A673 (cell line): ENCODE measurements at regions not wholly inside any gene's neighbourhood (a gene's known extent, or its start where the extent isn't known, plus 50 kb on each side); places are given as distances from the start of the nearest gene placed in this dataset.

ENCODE experiments used
- BruUV-seq: library from RNA; stranded (reverse); fragments of 400-500 nt; replicated peaks from 2 replicates; lab custom pipeline; 2021; lab: Mats Ljungman, UMichigan
- CTCF ChIA-PET: fragments of 300-600 bp; sonication (Branson Sonifier 250); formaldehyde crosslinking; loops from one replicate; lab custom pipeline; 2022; ENCODE audit warnings: antibody characterized with exemption; lab: Charles Lee
- POLR2A ChIA-PET: fragments of 300-600 bp; sonication (Branson Sonifier 250); formaldehyde crosslinking; loops from one replicate; lab custom pipeline; 2022; ENCODE audit warnings: antibody characterized with exemption; ENCODE audit not compliant: low non-redundant PET; lab: Charles Lee
- DNase-seq: peaks from one replicate; pipeline ENCODE4 v3.0.0-alpha.2; 2015; ENCODE audit warnings: low spot score
- H3K27ac ChIP-seq: fragments of 200-600 bp; sonication (generic); 2 replicates; pipeline ENCODE4 v1.5.1; 2016; ENCODE audit warnings: mixed run types, low read depth, mild to moderate bottlenecking, mixed read lengths, antibody characterized with exemption, low read length; ENCODE audit not compliant: poor library complexity, severe bottlenecking
- H3K27me3 ChIP-seq: fragments of 200-600 bp; sonication (generic); replicated peaks from 2 replicates; pipeline ENCODE4 v1.6.1; 2017; ENCODE audit warnings: mixed run types, low read depth, mild to moderate bottlenecking, mixed read lengths, antibody characterized with exemption, low read length; ENCODE audit not compliant: insufficient read depth, poor library complexity
- H3K36me3 ChIP-seq: fragments of 200-600 bp; sonication (generic); 2 replicates; pipeline ENCODE4 v1.6.1; 2016; ENCODE audit warnings: mixed run types, mild to moderate bottlenecking, mixed read lengths, antibody characterized with exemption, low read length; ENCODE audit not compliant: insufficient read depth, poor library complexity, severe bottlenecking
- H3K4me1 ChIP-seq: fragments of 200-600 bp; sonication (generic); 2 replicates; pipeline ENCODE4 v1.6.1; 2017; ENCODE audit warnings: mixed run types, mild to moderate bottlenecking, mixed read lengths, antibody characterized with exemption, low read length; ENCODE audit not compliant: insufficient read depth, poor library complexity, severe bottlenecking
- H3K4me3 ChIP-seq: fragments of 200-600 bp; sonication (generic); 2 replicates; pipeline ENCODE4 v1.5.1; 2016; ENCODE audit warnings: low read depth, mixed run types, mild to moderate bottlenecking, mixed read lengths, low read length; ENCODE audit not compliant: poor library complexity, severe bottlenecking
- H3K9me3 ChIP-seq: fragments of 200-600 bp; sonication (generic); 2 replicates; pipeline ENCODE4 v1.6.1; 2016; ENCODE audit warnings: mixed run types, low read depth, mild to moderate bottlenecking, mixed read lengths, antibody characterized with exemption, low read length; ENCODE audit not compliant: poor library complexity, severe bottlenecking
- EZH2 ChIP-seq: fragments of 200-600 bp; sonication (generic); IDR thresholded peaks from 2 replicates; pipeline ENCODE4 v1.6.1; 2017; ENCODE audit warnings: borderline replicate concordance, low read depth, mild to moderate bottlenecking, mixed read lengths, antibody characterized with exemption, low read length; ENCODE audit not compliant: poor library complexity, severe bottlenecking
- intact Hi-C: fragments of 100-400 bp; cut with micrococcal nuclease; formaldehyde crosslinking; loops from one replicate; pipeline ENCODE4 v1.10.0; 2022; ENCODE audit not compliant: unreplicated experiment
- TF ChIP-seq, protein P1 (sequence below): fragments of 300-800, 200-600 bp; sonication (generic); conservative IDR thresholded peaks from 2 replicates; pipeline ENCODE4 v1.5.1; 2017; ENCODE audit warnings: low read depth, mild to moderate bottlenecking, antibody characterized with exemption, low read length, moderate library complexity, mixed read lengths

- TF ChIP-seq, protein P1, sequence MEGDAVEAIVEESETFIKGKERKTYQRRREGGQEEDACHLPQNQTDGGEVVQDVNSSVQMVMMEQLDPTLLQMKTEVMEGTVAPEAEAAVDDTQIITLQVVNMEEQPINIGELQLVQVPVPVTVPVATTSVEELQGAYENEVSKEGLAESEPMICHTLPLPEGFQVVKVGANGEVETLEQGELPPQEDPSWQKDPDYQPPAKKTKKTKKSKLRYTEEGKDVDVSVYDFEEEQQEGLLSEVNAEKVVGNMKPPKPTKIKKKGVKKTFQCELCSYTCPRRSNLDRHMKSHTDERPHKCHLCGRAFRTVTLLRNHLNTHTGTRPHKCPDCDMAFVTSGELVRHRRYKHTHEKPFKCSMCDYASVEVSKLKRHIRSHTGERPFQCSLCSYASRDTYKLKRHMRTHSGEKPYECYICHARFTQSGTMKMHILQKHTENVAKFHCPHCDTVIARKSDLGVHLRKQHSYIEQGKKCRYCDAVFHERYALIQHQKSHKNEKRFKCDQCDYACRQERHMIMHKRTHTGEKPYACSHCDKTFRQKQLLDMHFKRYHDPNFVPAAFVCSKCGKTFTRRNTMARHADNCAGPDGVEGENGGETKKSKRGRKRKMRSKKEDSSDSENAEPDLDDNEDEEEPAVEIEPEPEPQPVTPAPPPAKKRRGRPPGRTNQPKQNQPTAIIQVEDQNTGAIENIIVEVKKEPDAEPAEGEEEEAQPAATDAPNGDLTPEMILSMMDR = no peak
- TF ChIP-seq EZH2 = no peak
- Histone ChIP-seq H3K27me3 (peaks cover 5% of the 10 kb centered on the region), H3K27ac (no peak overlapping the region), H3K36me3 (no peaks in the 10 kb centered on the region), H3K4me3 (no peak overlapping the region), H3K9me3 (no peaks in the 10 kb centered on the region), H3K4me1 (peaks cover 6% of the 10 kb centered on the region)
- no TSS peak for BruUV-seq
- no peak for DNase-seq
- POLR2A ChIA-PET = no interaction called here
- CTCF ChIA-PET = no interaction called here
- intact Hi-C loops = no loop called here
These were observed 105.1 kb upstream of the TOX3 start for GRCh38 chr16:52652033-52652432.

DNA sequence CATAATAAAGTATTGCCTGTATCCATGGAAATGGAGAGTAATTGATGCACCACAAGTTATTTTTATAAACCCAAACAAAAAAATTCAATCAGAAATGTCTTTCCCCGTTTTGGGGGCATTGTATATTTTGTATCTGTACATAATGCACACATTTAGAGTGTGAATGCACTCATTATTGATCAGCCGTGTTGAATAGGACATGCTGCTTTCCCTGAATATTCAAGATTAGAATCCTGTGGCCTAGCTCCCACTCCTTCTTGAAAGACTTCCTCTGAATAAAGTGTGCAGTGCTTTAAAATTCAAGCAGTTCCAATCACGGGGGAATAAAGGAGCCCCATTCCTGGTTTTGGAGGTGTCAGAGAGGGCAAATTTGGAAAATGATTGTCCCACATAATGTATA lies 103.8 kb upstream of the TOX3 start:
- H3K27me3 ChIP-seq = peaks cover 5% of the 10 kb centered on the region
- POLR2A ChIA-PET = no interaction called here
- CTCF ChIA-PET = no interaction called here
- no TSS peak for BruUV-seq
- no peaks in the 10 kb centered on the region for H3K36me3 ChIP-seq
- no peaks in the 10 kb centered on the region for H3K9me3 ChIP-seq
- TF ChIP-seq EZH2 = no peak
- TF ChIP-seq, protein P1 = no peak
- intact Hi-C loops = no loop called here
- peaks cover 6% of the 10 kb centered on the region for H3K4me1 ChIP-seq
- no peak for DNase-seq
- no peak overlapping the region for H3K4me3 ChIP-seq
- no peak overlapping the region for H3K27ac ChIP-seq

DNA sequence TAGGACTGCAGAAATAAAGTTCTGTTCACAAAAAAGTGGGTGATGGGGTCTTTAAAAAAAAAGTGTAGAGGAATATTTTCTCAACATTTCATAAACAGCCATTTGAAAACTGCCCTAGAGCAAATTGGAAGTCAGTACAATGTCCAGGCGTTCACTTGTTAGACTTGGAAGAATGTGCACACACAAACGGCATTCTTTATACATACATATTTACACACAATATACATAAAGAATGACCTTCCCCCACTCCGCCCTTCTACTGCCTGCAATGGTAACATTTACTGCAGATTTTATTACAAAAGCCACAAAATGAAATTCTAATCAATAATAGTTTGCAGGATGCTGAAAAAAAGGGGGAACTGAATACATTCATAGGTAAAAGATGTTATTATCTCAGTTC lies 103.4 kb upstream of the TOX3 start:
- POLR2A ChIA-PET = no interaction called here
- DNase-seq = no peak
- H3K4me1 ChIP-seq = peaks cover 6% of the 10 kb centered on the region
- H3K4me3 ChIP-seq = no peak overlapping the region
- no peaks in the 10 kb centered on the region for H3K9me3 ChIP-seq
- H3K27me3 ChIP-seq = peaks cover 5% of the 10 kb centered on the region
- H3K27ac ChIP-seq = no peak overlapping the region
- H3K36me3 ChIP-seq = no peaks in the 10 kb centered on the region
- CTCF ChIA-PET = no interaction called here
- BruUV-seq = no TSS peak
- intact Hi-C loops = no loop called here
- TF ChIP-seq EZH2 = no peak
- TF ChIP-seq, protein P1 = no peak
